ENCODE measurements at regions not wholly inside any gene's neighbourhood (a gene's known extent, or its start where the extent isn't known, plus 50 kb on each side); places are given as distances from the start of the nearest gene placed in this dataset.

DNA sequence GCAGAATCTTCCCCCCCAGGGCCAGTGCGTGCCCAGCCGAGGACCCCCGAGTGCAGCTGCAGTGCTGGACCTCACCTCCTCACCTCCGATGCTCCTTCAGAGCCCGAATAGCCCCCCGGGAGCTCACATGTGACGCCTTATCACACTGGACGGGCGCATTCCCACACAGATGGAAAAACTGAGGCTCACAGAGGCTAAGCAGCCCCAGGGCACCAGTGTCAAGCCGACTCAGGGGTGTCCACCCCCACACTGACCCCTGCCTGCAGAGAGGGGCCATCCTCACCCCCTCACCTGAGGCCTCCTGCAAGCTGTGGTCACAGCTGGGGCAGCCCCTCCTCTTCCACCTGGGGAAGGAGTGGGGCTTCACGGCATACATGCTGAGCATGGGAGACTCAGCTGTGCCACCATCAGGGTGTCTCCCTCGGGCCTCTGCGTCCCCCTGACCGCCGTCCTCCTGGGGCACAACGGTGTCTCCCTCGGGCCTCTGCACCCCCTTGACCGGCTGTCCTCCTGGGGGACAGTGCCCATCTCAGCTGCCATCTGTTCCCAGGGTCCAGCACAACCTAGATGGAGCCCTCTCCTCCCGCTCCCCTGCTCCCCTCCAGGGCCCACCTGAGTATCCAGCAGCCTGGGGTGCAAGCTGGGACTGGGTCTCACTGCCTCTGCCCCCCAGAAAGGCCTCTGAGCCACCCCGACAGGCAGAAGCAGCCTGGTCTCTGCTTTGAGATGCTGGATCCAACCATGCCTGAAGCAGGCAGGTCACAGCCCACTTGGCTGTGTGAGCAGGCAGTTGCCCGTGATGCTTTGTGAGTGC, 85.3 kb upstream of the NKX1-1 start:
- FAIRE-seq (no peak), DNase-seq (ENCODE audit: low read depth, low spot score) (no peak)
- dilution Hi-C loops (cut with MboI; ENCODE audit: extremely low pct_ligation_motif_present, low sequenced_read_pairs): no loop called here
- no peak overlapping the region for H2AFZ ChIP-seq (ENCODE audit: low read depth, low read length)
- no peak overlapping the region for H3K4me2 ChIP-seq (ENCODE audit: insufficient read depth, low read length)
- intact Hi-C loops (cut with micrococcal nuclease): no loop called here
- ChIA-PET CTCF (no interaction called here), POLR2A (no interaction called here)
- no peaks in the 10 kb centered on the region for H3K79me2 ChIP-seq (ENCODE audit: control insufficient read depth, insufficient read depth, low read length)
- no peaks in the 10 kb centered on the region for H3K4me1 ChIP-seq (ENCODE audit: control insufficient read depth, extremely low read depth, insufficient read depth, low read length)
- BruUV-seq (replicated peaks): no TSS peak
- TF ChIP-seq FOS (IDR thresholded peaks at IDR 0.05; ENCODE audit: borderline replicate concordance, insufficient read depth, low read length): no peak
- no peak for TF ChIP-seq EZH2 (IDR thresholded peaks at IDR 0.05; ENCODE audit: borderline replicate concordance, low read depth, low read length, severe bottlenecking)
- TF ChIP-seq, protein P1, sequence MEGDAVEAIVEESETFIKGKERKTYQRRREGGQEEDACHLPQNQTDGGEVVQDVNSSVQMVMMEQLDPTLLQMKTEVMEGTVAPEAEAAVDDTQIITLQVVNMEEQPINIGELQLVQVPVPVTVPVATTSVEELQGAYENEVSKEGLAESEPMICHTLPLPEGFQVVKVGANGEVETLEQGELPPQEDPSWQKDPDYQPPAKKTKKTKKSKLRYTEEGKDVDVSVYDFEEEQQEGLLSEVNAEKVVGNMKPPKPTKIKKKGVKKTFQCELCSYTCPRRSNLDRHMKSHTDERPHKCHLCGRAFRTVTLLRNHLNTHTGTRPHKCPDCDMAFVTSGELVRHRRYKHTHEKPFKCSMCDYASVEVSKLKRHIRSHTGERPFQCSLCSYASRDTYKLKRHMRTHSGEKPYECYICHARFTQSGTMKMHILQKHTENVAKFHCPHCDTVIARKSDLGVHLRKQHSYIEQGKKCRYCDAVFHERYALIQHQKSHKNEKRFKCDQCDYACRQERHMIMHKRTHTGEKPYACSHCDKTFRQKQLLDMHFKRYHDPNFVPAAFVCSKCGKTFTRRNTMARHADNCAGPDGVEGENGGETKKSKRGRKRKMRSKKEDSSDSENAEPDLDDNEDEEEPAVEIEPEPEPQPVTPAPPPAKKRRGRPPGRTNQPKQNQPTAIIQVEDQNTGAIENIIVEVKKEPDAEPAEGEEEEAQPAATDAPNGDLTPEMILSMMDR (IDR thresholded peaks at IDR 0.05; ENCODE audit: extremely low read depth in 1 of 2, insufficient read depth in 1 of 2, low read depth in 1 of 2, low read length in 2 of 2): no peak
- no peak for TF ChIP-seq POLR2AphosphoS5 (IDR thresholded peaks at IDR 0.05; ENCODE audit: insufficient read depth, low read depth, low read length)
- TF ChIP-seq MYC (IDR thresholded peaks at IDR 0.05; ENCODE audit: low read depth, low read length): no peak
- TF ChIP-seq GATA2 (IDR thresholded peaks at IDR 0.05; ENCODE audit: insufficient read depth, insufficient read length, low read depth, low read length): no peak
- TF ChIP-seq JUN (IDR thresholded peaks at IDR 0.05; ENCODE audit: borderline replicate concordance, insufficient read depth, insufficient read length, low read depth): no peak
- no peak overlapping the region for H3K27ac ChIP-seq (ENCODE audit: insufficient read depth, low read depth, low read length)
- H3K27me3 ChIP-seq (ENCODE audit: control insufficient read depth in 2 of 2, insufficient read depth in 2 of 2, low read length in 2 of 2): no peaks in the 10 kb centered on the region
- H3K4me3 ChIP-seq (replicated peaks in 1 of 3; ENCODE audit: insufficient read depth in 1 of 3, low read depth in 1 of 3, low read length in 3 of 3): no peak overlapping the region
- H3K9me1 ChIP-seq (replicated peaks; ENCODE audit: control insufficient read depth, extremely low read depth, insufficient read depth, low read length): no peaks in the 10 kb centered on the region
- H4K20me1 ChIP-seq (replicated peaks; ENCODE audit: control insufficient read depth, extremely low read depth, insufficient read depth, low read length): no peaks in the 10 kb centered on the region
- no peaks in the 10 kb centered on the region for H3K9me3 ChIP-seq (replicated peaks; ENCODE audit: control insufficient read depth, insufficient read depth, low read length)
- no peak overlapping the region for H3K9ac ChIP-seq (replicated peaks; ENCODE audit: extremely low read depth, insufficient read depth, low read length)
- H3K36me3 ChIP-seq (ENCODE audit: control insufficient read depth in 2 of 2, extremely low read depth in 1 of 2, insufficient read depth in 2 of 2, low read length in 2 of 2): no peaks in the 10 kb centered on the region

All from endothelial cell of umbilical vein (primary cell).